Keratinocyte (primary cell): ENCODE measurements at regions not wholly inside any gene's neighbourhood (a gene's known extent, or its start where the extent isn't known, plus 50 kb on each side); places are given as distances from the start of the nearest gene placed in this dataset.

ENCODE experiments used
- DNase-seq: peaks from one replicate; pipeline ENCODE4 v3.0.0-alpha.2; 2011; ENCODE audit warnings: low read depth, missing footprints, low spot score
- FAIRE-seq: peaks from 2 replicates; lab custom pipeline; 2011; peaks lifted over from hg19 to GRCh38; lab: Jason Lieb, UNC
- H2AFZ ChIP-seq: 2 replicates; pipeline ENCODE4 v1.6.0; 2012; ENCODE audit warnings: low read length, control low read depth, inconsistent platforms; ENCODE audit not compliant: control insufficient read depth
- H3K27ac ChIP-seq: 2 replicates; pipeline ENCODE4 v1.5.1; 2011; ENCODE audit warnings: low read length; ENCODE audit not compliant: control insufficient read depth, insufficient read depth
- H3K27me3 ChIP-seq: 3 replicates; pipeline ENCODE4 v1.6.0; 2011; ENCODE audit warnings: low read length; ENCODE audit not compliant: control insufficient read depth, insufficient read depth; ENCODE audit errors: extremely low read depth
- H3K36me3 ChIP-seq, 2 experiments: 2 replicates in 1 of 2; 3 replicates in 1 of 2; pipeline ENCODE4 v1.5.1; 2011; ENCODE audit warnings: low read length in 2 of 2, mild to moderate bottlenecking in 1 of 2; ENCODE audit not compliant: control insufficient read depth in 2 of 2, insufficient read depth in 2 of 2; ENCODE audit errors: extremely low read depth in 1 of 2
- H3K4me1 ChIP-seq: 3 replicates; pipeline ENCODE4 v1.5.1; 2011; ENCODE audit warnings: low read length; ENCODE audit not compliant: control insufficient read depth, insufficient read depth; ENCODE audit errors: extremely low read depth
- H3K4me2 ChIP-seq: 3 replicates; pipeline ENCODE4 v1.6.0; 2011; ENCODE audit warnings: low read depth, low read length; ENCODE audit not compliant: control insufficient read depth, insufficient read depth; ENCODE audit errors: extremely low read depth
- H3K4me3 ChIP-seq, 3 experiments: fragments of 200-600 bp in 1 of 3; sonication (generic) in 1 of 3; 2 replicates in 2 of 3; 3 replicates in 1 of 3; pipeline ENCODE4 v1.5.1; 2011 to 2016; ENCODE audit warnings: low read length in 3 of 3, mild to moderate bottlenecking in 3 of 3, control low read depth in 2 of 3, inconsistent platforms in 1 of 3, low read depth in 1 of 3, mixed read lengths in 1 of 3, mixed run types in 1 of 3, moderate library complexity in 1 of 3; ENCODE audit not compliant: control insufficient read depth in 2 of 3, insufficient read depth in 2 of 3; ENCODE audit errors: extremely low read depth in 1 of 3
- H3K79me2 ChIP-seq: 2 replicates; pipeline ENCODE4 v1.6.0; 2012; ENCODE audit warnings: low read length; ENCODE audit not compliant: control insufficient read depth, insufficient read depth
- H3K9ac ChIP-seq: 3 replicates; pipeline ENCODE4 v1.6.0; 2011; ENCODE audit warnings: low read length; ENCODE audit not compliant: control insufficient read depth, insufficient read depth; ENCODE audit errors: extremely low read depth
- H3K9me1 ChIP-seq: 3 replicates; pipeline ENCODE4 v1.6.0; 2011; ENCODE audit warnings: low read length; ENCODE audit not compliant: control insufficient read depth, insufficient read depth; ENCODE audit errors: extremely low read depth
- H3K9me3 ChIP-seq: 2 replicates; pipeline ENCODE4 v1.5.1; 2012; ENCODE audit warnings: low read depth, low read length; ENCODE audit not compliant: control insufficient read depth
- H4K20me1 ChIP-seq: 3 replicates; pipeline ENCODE4 v1.6.0; 2011; ENCODE audit warnings: low read length; ENCODE audit not compliant: control insufficient read depth, insufficient read depth; ENCODE audit errors: extremely low read depth
- EZH2 ChIP-seq: IDR thresholded peaks from one replicate; pipeline ENCODE4 v1.6.1; 2012; ENCODE audit warnings: inconsistent platforms, mild to moderate bottlenecking, low read length, moderate library complexity
- dilution Hi-C: fragments of 300-500 bp; cut with MboI; formaldehyde crosslinking; loops from one replicate; pipeline ENCODE4 v1.7.0; 2020; ENCODE audit warnings: low sequenced_read_pairs; ENCODE audit not compliant: extremely low pct_ligation_motif_present
- TF ChIP-seq, protein P1 (sequence below), 3 experiments: IDR thresholded peaks in 1 of 3; conservative IDR thresholded peaks in 1 of 3; optimal IDR thresholded peaks in 1 of 3; 2 replicates in 2 of 3; 3 replicates in 1 of 3; pipeline versions ENCODE3 to v1.5.1; 2011; ENCODE audit warnings: low read length in 3 of 3, mild to moderate bottlenecking in 3 of 3, moderate library complexity in 2 of 3, control low read depth in 1 of 3, inconsistent platforms in 1 of 3; ENCODE audit not compliant: insufficient read depth in 2 of 3; ENCODE audit errors: extremely low read depth in 1 of 3

DNA sequence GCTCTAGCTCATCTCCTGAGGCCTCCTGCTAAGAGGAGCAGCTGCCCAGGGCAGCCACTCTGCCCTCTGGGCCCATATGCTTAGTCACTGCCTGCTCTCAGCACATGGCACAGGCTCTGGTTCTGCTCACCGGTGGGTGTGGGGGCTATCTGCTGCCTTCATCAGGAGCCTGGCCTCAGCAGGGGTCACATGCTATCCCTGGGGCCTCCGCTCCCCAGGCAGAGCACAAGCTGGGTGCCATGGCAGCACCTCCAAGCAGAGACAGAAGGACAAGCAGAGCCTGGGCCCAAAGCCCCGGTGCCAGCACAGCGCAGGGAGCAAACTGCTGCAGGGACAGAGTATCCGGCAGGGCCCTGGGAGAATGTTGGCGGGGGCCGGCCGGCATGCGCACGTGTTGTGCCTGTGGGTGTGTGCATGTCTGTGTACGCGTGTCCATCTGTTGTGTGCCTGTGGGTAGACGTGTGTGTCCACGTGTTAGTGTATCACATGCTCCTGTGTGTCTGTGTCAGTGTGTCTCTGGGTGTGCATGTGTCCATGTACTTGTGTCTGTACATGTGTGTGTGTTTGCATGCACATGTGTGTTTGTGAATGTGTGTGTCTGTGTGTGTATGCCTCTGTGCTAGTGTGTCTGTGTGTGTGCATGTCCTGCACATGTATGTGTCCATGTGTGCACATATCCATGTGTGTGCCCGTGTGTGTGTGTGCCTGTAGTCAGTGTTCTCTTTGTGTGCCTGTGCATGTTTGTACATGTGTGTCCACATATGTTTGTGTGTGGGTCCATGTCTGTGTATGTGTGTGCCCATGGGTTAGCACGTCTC is 326.9 kb downstream of the TMEM121 start:
- no peaks in the 10 kb centered on the region for H4K20me1 ChIP-seq
- no peak overlapping the region for H3K9ac ChIP-seq
- no peaks in the 10 kb centered on the region for H3K9me1 ChIP-seq
- dilution Hi-C loops = no loop called here
- H3K9me3 ChIP-seq = peaks cover 12% of the 10 kb centered on the region
- no peak for TF ChIP-seq EZH2
- TF ChIP-seq, protein P1, sequence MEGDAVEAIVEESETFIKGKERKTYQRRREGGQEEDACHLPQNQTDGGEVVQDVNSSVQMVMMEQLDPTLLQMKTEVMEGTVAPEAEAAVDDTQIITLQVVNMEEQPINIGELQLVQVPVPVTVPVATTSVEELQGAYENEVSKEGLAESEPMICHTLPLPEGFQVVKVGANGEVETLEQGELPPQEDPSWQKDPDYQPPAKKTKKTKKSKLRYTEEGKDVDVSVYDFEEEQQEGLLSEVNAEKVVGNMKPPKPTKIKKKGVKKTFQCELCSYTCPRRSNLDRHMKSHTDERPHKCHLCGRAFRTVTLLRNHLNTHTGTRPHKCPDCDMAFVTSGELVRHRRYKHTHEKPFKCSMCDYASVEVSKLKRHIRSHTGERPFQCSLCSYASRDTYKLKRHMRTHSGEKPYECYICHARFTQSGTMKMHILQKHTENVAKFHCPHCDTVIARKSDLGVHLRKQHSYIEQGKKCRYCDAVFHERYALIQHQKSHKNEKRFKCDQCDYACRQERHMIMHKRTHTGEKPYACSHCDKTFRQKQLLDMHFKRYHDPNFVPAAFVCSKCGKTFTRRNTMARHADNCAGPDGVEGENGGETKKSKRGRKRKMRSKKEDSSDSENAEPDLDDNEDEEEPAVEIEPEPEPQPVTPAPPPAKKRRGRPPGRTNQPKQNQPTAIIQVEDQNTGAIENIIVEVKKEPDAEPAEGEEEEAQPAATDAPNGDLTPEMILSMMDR (optimal IDR thresholded peaks at IDR 0.05 in 1 of 3, IDR thresholded peaks at IDR 0.05 in 1 of 3, conservative IDR thresholded peaks at IDR 0.05 in 1 of 3; ENCODE audit: extremely low read depth in 1 of 3, insufficient read depth in 2 of 3, low read length in 3 of 3) = no peak
- H3K27ac ChIP-seq = no peak overlapping the region
- no peak overlapping the region for H2AFZ ChIP-seq
- H3K4me1 ChIP-seq = no peaks in the 10 kb centered on the region
- DNase-seq = no peak
- no peaks in the 10 kb centered on the region for H3K79me2 ChIP-seq
- no peak overlapping the region for H3K4me3 ChIP-seq
- no peak for FAIRE-seq
- H3K36me3 ChIP-seq = no peaks in the 10 kb centered on the region
- no peaks in the 10 kb centered on the region for H3K27me3 ChIP-seq
- H3K4me2 ChIP-seq = no peak overlapping the region

GRCh38 chr14:105853907-105854599 is 327.7 kb downstream of the TMEM121 start:
- no peak overlapping the region for H3K9ac ChIP-seq
- peaks cover 15% of the 10 kb centered on the region for H3K9me3 ChIP-seq
- H3K4me1 ChIP-seq = no peaks in the 10 kb centered on the region
- DNase-seq = no peak
- no peaks in the 10 kb centered on the region for H3K36me3 ChIP-seq
- no peak for TF ChIP-seq EZH2
- TF ChIP-seq, protein P1 (optimal IDR thresholded peaks at IDR 0.05 in 1 of 3, IDR thresholded peaks at IDR 0.05 in 1 of 3, conservative IDR thresholded peaks at IDR 0.05 in 1 of 3; ENCODE audit: extremely low read depth in 1 of 3, insufficient read depth in 2 of 3, low read length in 3 of 3) = no peak
- no peaks in the 10 kb centered on the region for H3K27me3 ChIP-seq
- FAIRE-seq = no peak
- no peaks in the 10 kb centered on the region for H4K20me1 ChIP-seq
- H3K4me3 ChIP-seq = no peak overlapping the region
- no peaks in the 10 kb centered on the region for H3K9me1 ChIP-seq
- H3K27ac ChIP-seq = no peak overlapping the region
- no peak overlapping the region for H2AFZ ChIP-seq
- no peak overlapping the region for H3K4me2 ChIP-seq
- no peaks in the 10 kb centered on the region for H3K79me2 ChIP-seq
- dilution Hi-C loops = no loop called here
